Esophagus squamous epithelium (tissue), 5 donors: ENCODE measurements at regions not wholly inside any gene's neighbourhood (a gene's known extent, or its start where the extent isn't known, plus 50 kb on each side); places are given as distances from the start of the nearest gene placed in this dataset.

Experiments used
- DNase-seq: peaks from one replicate; lab custom pipeline; 2025; lab: John Stamatoyannopoulos, UW
- H3K27ac ChIP-seq, 4 donors: fragments of 200-600 bp; sonication (generic); one replicate each; pipeline ENCODE4 v1.5.1; 2016 to 2019; ENCODE audit warnings: mild to moderate bottlenecking in 1 of 4
- H3K27me3 ChIP-seq, 4 donors: fragments of 200-600 bp; sonication (generic); 1 replicate in 3 of 4; 2 replicates in 1 of 4; pipeline versions ENCODE4 v1.5.1 to v1.6.0; 2017 to 2021; ENCODE audit warnings: antibody characterized with exemption in 1 of 4
- H3K36me3 ChIP-seq, 3 donors: fragments of 200-600 bp; sonication (generic); one replicate each; pipeline ENCODE4 v1.5.1; 2016 to 2019
- H3K4me1 ChIP-seq, 3 donors: fragments of 200-600 bp; sonication (generic); one replicate each; pipeline ENCODE4 v1.5.1; 2017 to 2019
- H3K4me3 ChIP-seq, 4 donors: fragments of 200-600 bp; sonication (generic); 1 replicate in 3 of 4; 2 replicates in 1 of 4; pipeline ENCODE4 v1.5.1; 2016 to 2019; ENCODE audit warnings: mild to moderate bottlenecking in 2 of 4, moderate library complexity in 1 of 4
- H3K9me3 ChIP-seq, 3 donors: fragments of 200-600 bp; sonication (generic); one replicate each; pipeline ENCODE4 v1.5.1; 2016 to 2019
- CTCF ChIP-seq, 6 experiments: fragments of 450-650 bp in 4 of 6; fragments of 200-600 bp in 2 of 6; sonication (generic) in 2 of 6; IDR thresholded peaks; one replicate each; pipeline ENCODE4 v1.5.1; 2016 to 2019; ENCODE audit warnings: antibody characterized with exemption in 6 of 6, mild to moderate bottlenecking in 4 of 6, moderate library complexity in 4 of 6
- POLR2A ChIP-seq, 4 donors: fragments of 450-650 bp; IDR thresholded peaks; one replicate each; pipeline ENCODE4 v1.6.1; 2017; ENCODE audit warnings: antibody characterized with exemption in 4 of 4, mild to moderate bottlenecking in 4 of 4, moderate library complexity in 3 of 4
- WGBS, 2 donors: methylation state at CpG; one replicate each; pipeline ENCODE4 v1.1.5; 2018; 5-methylcytosine and 5-hydroxymethylcytosine counted together
- intact Hi-C: fragments of 100-400 bp; cut with DNase I; formaldehyde crosslinking; loops from one replicate; pipeline ENCODE4 v1.15.0; 2022
- donor health status: DM: yes; HTN: yes; CAD: no.

GRCh38 chr7:52843436-52843835, 192.0 kb upstream of the POM121L12 start:
- no peak overlapping the region for H3K27ac ChIP-seq
- no peaks in the 10 kb centered on the region for H3K9me3 ChIP-seq
- no peaks in the 10 kb centered on the region for H3K36me3 ChIP-seq
- TF ChIP-seq CTCF (IDR thresholded peaks at IDR 0.05) (no peak), POLR2A (IDR thresholded peaks at IDR 0.05) (no peak)
- no peak for DNase-seq
- H3K27me3 ChIP-seq = no peaks in the 10 kb centered on the region
- H3K4me3 ChIP-seq = no peak overlapping the region
- 7 to 37% methylated on average over 1 of the region's 1 CpG for WGBS, 2 donors
- H3K4me1 ChIP-seq = no peaks in the 10 kb centered on the region
- intact Hi-C loops = no loop called here

- Histone ChIP-seq H3K4me1 (no peaks in the 10 kb centered on the region), H3K27ac (no peak overlapping the region), H3K27me3 (no peaks in the 10 kb centered on the region), H3K4me3 (no peak overlapping the region), H3K36me3 (no peaks in the 10 kb centered on the region), H3K9me3 (no peaks in the 10 kb centered on the region)
- intact Hi-C loops = no loop called here
- 87 to 94% methylated on average over 4 of the region's 4 CpGs for WGBS, 2 donors
- no peak for TF ChIP-seq POLR2A (IDR thresholded peaks at IDR 0.05)
- no peak for TF ChIP-seq CTCF (IDR thresholded peaks at IDR 0.05)
- DNase-seq = no peak
Measured at GRCh38 chr7:52842202-52842900, 193.1 kb upstream of the POM121L12 start.

- Histone ChIP-seq H3K36me3 (no peaks in the 10 kb centered on the region), H3K9me3 (no peaks in the 10 kb centered on the region), H3K27me3 (no peaks in the 10 kb centered on the region), H3K4me3 (no peak overlapping the region), H3K4me1 (no peaks in the 10 kb centered on the region), H3K27ac (no peak overlapping the region)
- DNase-seq = no peak
- intact Hi-C loops = no loop called here
- no peak for TF ChIP-seq CTCF (IDR thresholded peaks at IDR 0.05)
- no peak for TF ChIP-seq POLR2A (IDR thresholded peaks at IDR 0.05)
- 40 to 50% methylated on average over 1 of the region's 1 CpG for WGBS, 2 donors
Measured at GRCh38 chr7:52838981-52839411, 196.4 kb upstream of the POM121L12 start.

GRCh38 chr7:52831321-52831720, 204.1 kb upstream of the POM121L12 start:
- no peak for TF ChIP-seq POLR2A (IDR thresholded peaks at IDR 0.05)
- TF ChIP-seq CTCF (IDR thresholded peaks at IDR 0.05) = no peak
- no peaks in the 10 kb centered on the region for H3K4me1 ChIP-seq
- H3K27me3 ChIP-seq = no peaks in the 10 kb centered on the region
- H3K27ac ChIP-seq = no peak overlapping the region
- H3K4me3 ChIP-seq = no peak overlapping the region
- no peak for DNase-seq
- H3K36me3 ChIP-seq = no peaks in the 10 kb centered on the region
- no peaks in the 10 kb centered on the region for H3K9me3 ChIP-seq
- 39 to 53% methylated on average over 5 of the region's 5 CpGs for WGBS, 2 donors
- intact Hi-C loops = no loop called here

GRCh38 chr7:52830801-52831200, 204.6 kb upstream of the POM121L12 start:
- H3K27me3 ChIP-seq = no peaks in the 10 kb centered on the region
- TF ChIP-seq CTCF (IDR thresholded peaks at IDR 0.05) = no peak
- TF ChIP-seq POLR2A (IDR thresholded peaks at IDR 0.05) = no peak
- intact Hi-C loops = no loop called here
- no peak overlapping the region for H3K4me3 ChIP-seq
- H3K36me3 ChIP-seq = no peaks in the 10 kb centered on the region
- WGBS, 2 donors = 37 to 65% methylated on average over 1 of the region's 1 CpG
- H3K9me3 ChIP-seq = no peaks in the 10 kb centered on the region
- H3K27ac ChIP-seq = no peak overlapping the region
- DNase-seq = no peak
- H3K4me1 ChIP-seq = no peaks in the 10 kb centered on the region
